ENCODE measurements at regions not wholly inside any gene's neighbourhood (a gene's known extent, or its start where the extent isn't known, plus 50 kb on each side); places are given as distances from the start of the nearest gene placed in this dataset.
"Not testable (repeated sequence)": the region's sequence is repeated elsewhere in the genome, so short reads cannot be mapped to it uniquely, and the experiment has no call there.

GRCh38 chr1:83118472-83118871 lies 880.5 kb downstream of the TTLL7 start:
- H3K9me3 ChIP-seq, result no peaks in the 10 kb centered on the region
- TF ChIP-seq POLR2A (IDR thresholded peaks at IDR 0.05) (no peak), EP300 (IDR thresholded peaks at IDR 0.05) (no peak)
- TF ChIP-seq, protein P1, sequence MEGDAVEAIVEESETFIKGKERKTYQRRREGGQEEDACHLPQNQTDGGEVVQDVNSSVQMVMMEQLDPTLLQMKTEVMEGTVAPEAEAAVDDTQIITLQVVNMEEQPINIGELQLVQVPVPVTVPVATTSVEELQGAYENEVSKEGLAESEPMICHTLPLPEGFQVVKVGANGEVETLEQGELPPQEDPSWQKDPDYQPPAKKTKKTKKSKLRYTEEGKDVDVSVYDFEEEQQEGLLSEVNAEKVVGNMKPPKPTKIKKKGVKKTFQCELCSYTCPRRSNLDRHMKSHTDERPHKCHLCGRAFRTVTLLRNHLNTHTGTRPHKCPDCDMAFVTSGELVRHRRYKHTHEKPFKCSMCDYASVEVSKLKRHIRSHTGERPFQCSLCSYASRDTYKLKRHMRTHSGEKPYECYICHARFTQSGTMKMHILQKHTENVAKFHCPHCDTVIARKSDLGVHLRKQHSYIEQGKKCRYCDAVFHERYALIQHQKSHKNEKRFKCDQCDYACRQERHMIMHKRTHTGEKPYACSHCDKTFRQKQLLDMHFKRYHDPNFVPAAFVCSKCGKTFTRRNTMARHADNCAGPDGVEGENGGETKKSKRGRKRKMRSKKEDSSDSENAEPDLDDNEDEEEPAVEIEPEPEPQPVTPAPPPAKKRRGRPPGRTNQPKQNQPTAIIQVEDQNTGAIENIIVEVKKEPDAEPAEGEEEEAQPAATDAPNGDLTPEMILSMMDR (IDR thresholded peaks at IDR 0.05), result no peak
- H3K4me3 ChIP-seq, result no peak overlapping the region
- no peaks in the 10 kb centered on the region for H3K27me3 ChIP-seq
- WGBS, 3 donors, result 98 to 100% (median 98%) methylated on average over 4 of the region's 4 CpGs
- DNase-seq, result no peak
- intact Hi-C loops (cut with DNase I), result no loop called here
- H3K27ac ChIP-seq, result no peak overlapping the region
- no peaks in the 10 kb centered on the region for H3K36me3 ChIP-seq
- no peaks in the 10 kb centered on the region for H3K4me1 ChIP-seq (ENCODE audit: insufficient read depth)

DNA sequence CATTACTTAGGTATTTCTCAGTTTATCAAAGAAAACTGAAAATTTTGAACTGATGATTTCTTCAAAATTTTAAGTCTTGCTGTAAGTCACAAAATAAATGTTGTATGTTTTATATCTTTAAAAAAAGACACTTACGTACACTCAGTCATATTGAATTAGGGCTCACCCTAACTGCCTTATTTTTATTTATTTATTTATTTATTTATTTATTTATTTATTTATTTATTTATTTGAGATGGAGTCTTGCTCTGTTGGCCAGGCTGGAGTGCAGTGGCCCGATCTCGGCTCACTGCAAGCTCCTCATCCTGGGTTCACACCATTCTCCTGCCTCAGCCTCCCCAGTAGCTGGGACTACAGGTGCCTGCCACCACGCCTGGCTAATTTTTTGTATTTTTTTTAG lies 881.9 kb downstream of the TTLL7 start:
- intact Hi-C loops (cut with DNase I); H3K9me3 ChIP-seq; H3K27me3 ChIP-seq; H3K4me1 ChIP-seq (ENCODE audit: insufficient read depth); DNase-seq; H3K4me3 ChIP-seq; H3K27ac ChIP-seq; H3K36me3 ChIP-seq: not testable (repeated sequence)
- 97 to 99% (median 98%) methylated on average over 4 of the region's 4 CpGs for WGBS, 3 donors

DNA sequence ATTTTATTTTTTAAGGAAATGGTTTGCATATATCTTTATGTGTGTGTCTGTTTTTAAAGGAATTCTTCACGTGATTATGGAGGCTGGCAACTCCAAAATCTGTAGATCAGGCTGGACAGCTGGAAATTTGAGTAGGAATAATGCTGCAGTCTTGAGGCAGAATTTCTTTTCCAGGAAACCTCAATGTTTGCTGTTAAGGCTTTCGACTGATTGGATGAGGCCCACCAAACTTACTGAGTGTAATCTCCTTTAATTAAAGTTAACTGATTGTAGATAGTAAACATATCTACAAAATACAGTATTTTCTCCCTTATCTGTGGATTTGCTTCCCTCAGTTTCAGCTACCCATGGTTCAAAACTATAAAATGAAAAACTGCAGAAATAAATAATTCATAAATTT lies 883.1 kb downstream of the TTLL7 start:
- no peaks in the 10 kb centered on the region for H3K36me3 ChIP-seq
- H3K9me3 ChIP-seq, result no peaks in the 10 kb centered on the region
- TF ChIP-seq POLR2A (IDR thresholded peaks at IDR 0.05) (no peak), EP300 (IDR thresholded peaks at IDR 0.05) (no peak)
- TF ChIP-seq, protein P1 (IDR thresholded peaks at IDR 0.05), result no peak
- H3K27ac ChIP-seq, result no peak overlapping the region
- no peak for DNase-seq
- 70 to 86% (median 73%) methylated on average over 2 of the region's 2 CpGs for WGBS, 3 donors
- no peak overlapping the region for H3K4me3 ChIP-seq
- no peaks in the 10 kb centered on the region for H3K4me1 ChIP-seq (ENCODE audit: insufficient read depth)
- intact Hi-C loops (cut with DNase I), result no loop called here
- no peaks in the 10 kb centered on the region for H3K27me3 ChIP-seq

- H3K36me3 ChIP-seq, result no peaks in the 10 kb centered on the region
- H3K9me3 ChIP-seq, result no peaks in the 10 kb centered on the region
- no peak overlapping the region for H3K4me3 ChIP-seq
- WGBS, 3 donors, result 89 to 92% (median 91%) methylated on average over 2 of the region's 2 CpGs
- H3K4me1 ChIP-seq (ENCODE audit: insufficient read depth), result no peaks in the 10 kb centered on the region
- no peaks in the 10 kb centered on the region for H3K27me3 ChIP-seq
- no peak overlapping the region for H3K27ac ChIP-seq
- TF ChIP-seq EP300 (IDR thresholded peaks at IDR 0.05) (no peak), POLR2A (IDR thresholded peaks at IDR 0.05) (no peak)
- TF ChIP-seq, protein P1 (IDR thresholded peaks at IDR 0.05), result no peak
- no peak for DNase-seq
- intact Hi-C loops (cut with DNase I), result no loop called here
These were observed 884.6 kb downstream of the TTLL7 start for GRCh38 chr1:83114136-83114834.

DNA sequence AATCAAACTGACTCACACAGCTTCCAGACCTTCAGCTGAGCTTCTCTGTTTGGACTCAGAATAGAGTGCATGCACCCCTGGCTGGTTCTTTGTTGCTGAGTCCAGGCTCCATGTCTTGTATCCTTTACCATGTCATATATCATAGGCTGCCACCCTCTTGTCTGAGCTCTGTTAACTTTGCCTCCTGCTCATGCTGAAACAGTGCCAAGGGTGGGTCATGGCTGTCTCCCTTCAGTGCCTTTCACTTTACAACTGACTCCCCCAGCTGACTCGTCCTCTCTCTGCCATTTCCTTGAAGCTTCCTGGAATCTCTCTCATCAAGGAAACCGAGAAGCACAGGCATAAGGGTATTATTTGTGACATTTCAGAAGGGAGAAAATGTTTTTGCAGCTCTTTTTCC lies 885.3 kb downstream of the TTLL7 start:
- no peak for DNase-seq
- TF ChIP-seq, protein P1 (IDR thresholded peaks at IDR 0.05), result no peak
- no peak for TF ChIP-seq POLR2A (IDR thresholded peaks at IDR 0.05)
- TF ChIP-seq EP300 (IDR thresholded peaks at IDR 0.05), result no peak
- Histone ChIP-seq H3K27me3 (no peaks in the 10 kb centered on the region), H3K4me1 (ENCODE audit: insufficient read depth) (no peaks in the 10 kb centered on the region), H3K4me3 (no peak overlapping the region), H3K36me3 (no peaks in the 10 kb centered on the region), H3K27ac (no peak overlapping the region), H3K9me3 (no peaks in the 10 kb centered on the region)
- intact Hi-C loops (cut with DNase I), result no loop called here
- WGBS, 3 donors, result 56 to 72% (median 61%) methylated on average over 2 of the region's 2 CpGs
